Ishikawa (cell line): ENCODE measurements at regions not wholly inside any gene's neighbourhood (a gene's known extent, or its start where the extent isn't known, plus 50 kb on each side); places are given as distances from the start of the nearest gene placed in this dataset.

Source experiments
- CEBPB ChIP-seq: IDR thresholded peaks from 2 replicates; pipeline ENCODE4 v1.6.1; 2012
- CREB1 ChIP-seq: IDR thresholded peaks from 2 replicates; pipeline ENCODE4 v1.6.1; 2012; ENCODE audit warnings: low read depth
- FOXM1 ChIP-seq: IDR thresholded peaks from 2 replicates; pipeline ENCODE4 v1.6.1; 2012; ENCODE audit warnings: low read depth, borderline replicate concordance
- USF1 ChIP-seq: IDR thresholded peaks from 2 replicates; pipeline ENCODE4 v1.6.1; 2012
- YY1 ChIP-seq: IDR thresholded peaks from 2 replicates; pipeline ENCODE4 v1.6.1; 2012; ENCODE audit warnings: low read depth
- ZBTB7A ChIP-seq: IDR thresholded peaks from 2 replicates; pipeline ENCODE4 v1.6.1; 2012; ENCODE audit warnings: low read depth

- TF ChIP-seq CREB1 (no peak), USF1 (no peak), ZBTB7A (no peak), YY1 (no peak), FOXM1 (no peak), CEBPB (no peak)
Measured at GRCh38 chr13:40119852-40120251, 464.4 kb downstream of the COG6 start.
